Hepatocyte (in vitro differentiated cells): ENCODE measurements at regions not wholly inside any gene's neighbourhood (a gene's known extent, or its start where the extent isn't known, plus 50 kb on each side); places are given as distances from the start of the nearest gene placed in this dataset.
"Not testable (repeated sequence)": the region's sequence is repeated elsewhere in the genome, so short reads cannot be mapped to it uniquely, and the experiment has no call there.

ENCODE experiments used
- DNase-seq: peaks from one replicate; pipeline ENCODE4 v3.0.0-alpha.2; 2016; ENCODE audit warnings: low spot score
- H2AFZ ChIP-seq: fragments of 200-600 bp; sonication (generic); 2 replicates; pipeline ENCODE4 v1.6.0; 2016; ENCODE audit warnings: antibody characterized with exemption, mild to moderate bottlenecking
- H3K27ac ChIP-seq: fragments of 200-600 bp; sonication (generic); 2 replicates; pipeline ENCODE4 v1.5.1; 2016; ENCODE audit warnings: mild to moderate bottlenecking
- H3K27me3 ChIP-seq: fragments of 200-600 bp; sonication (generic); 2 replicates; pipeline ENCODE4 v1.6.1; 2016
- H3K36me3 ChIP-seq: fragments of 200-600 bp; sonication (generic); replicated peaks from 2 replicates; pipeline ENCODE4 v1.5.1; 2016; ENCODE audit warnings: low read depth; ENCODE audit not compliant: insufficient read depth
- H3K4me1 ChIP-seq: fragments of 200-600 bp; sonication (generic); 2 replicates; pipeline ENCODE4 v1.5.1; 2016; ENCODE audit warnings: mild to moderate bottlenecking, moderate library complexity; ENCODE audit not compliant: insufficient read depth
- H3K4me2 ChIP-seq: fragments of 200-600 bp; sonication (generic); 2 replicates; pipeline ENCODE4 v1.6.0; 2016
- H3K4me3 ChIP-seq: fragments of 200-600 bp; sonication (generic); 2 replicates; pipeline ENCODE4 v1.5.1; 2016; ENCODE audit warnings: mild to moderate bottlenecking
- H3K79me2 ChIP-seq: fragments of 200-600 bp; sonication (generic); 2 replicates; pipeline ENCODE4 v1.6.0; 2017; ENCODE audit warnings: mild to moderate bottlenecking
- H3K9me2 ChIP-seq: fragments of 200-600 bp; sonication (generic); replicated peaks from 2 replicates; pipeline ENCODE4 v1.6.0; 2017; ENCODE audit warnings: mild to moderate bottlenecking; ENCODE audit not compliant: insufficient read depth
- H3K9me3 ChIP-seq: fragments of 200-600 bp; sonication (generic); 2 replicates; pipeline ENCODE4 v1.5.1; 2016; ENCODE audit warnings: low read depth, mild to moderate bottlenecking
- H4K20me1 ChIP-seq: fragments of 200-600 bp; sonication (generic); 2 replicates; pipeline ENCODE4 v1.6.0; 2016; ENCODE audit warnings: mild to moderate bottlenecking; ENCODE audit not compliant: insufficient read depth, poor library complexity, severe bottlenecking
- CTCF ChIP-seq: fragments of 200-600 bp; sonication (generic); IDR thresholded peaks from 2 replicates; pipeline ENCODE4 v1.5.1; 2016; ENCODE audit warnings: antibody characterized with exemption, mild to moderate bottlenecking; ENCODE audit not compliant: poor library complexity
- EZH2 ChIP-seq: fragments of 200-600 bp; sonication (generic); IDR thresholded peaks from 2 replicates; pipeline ENCODE4 v1.6.1; 2016; ENCODE audit warnings: antibody characterized with exemption, mild to moderate bottlenecking, borderline replicate concordance
- EZH2phosphoT487 ChIP-seq: fragments of 200-600 bp; sonication (generic); IDR thresholded peaks from one replicate; pipeline ENCODE4 v1.6.1; 2018; ENCODE audit warnings: antibody characterized with exemption, mild to moderate bottlenecking, low read depth, moderate library complexity; ENCODE audit not compliant: unreplicated experiment, severe bottlenecking
- WGBS: methylation state at CpG from one replicate; pipeline ENCODE4 v1.1.6; 2016; ENCODE audit warnings: low lambda C conversion rate; ENCODE audit errors: missing lambda C conversion rate; 5-methylcytosine and 5-hydroxymethylcytosine counted together

GRCh38 chr6:167558246-167559177 is 233.6 kb downstream of the TTLL2 start:
- H3K4me3 ChIP-seq, result no peak overlapping the region
- H3K4me1 ChIP-seq, result peaks cover 17% of the 10 kb centered on the region
- H4K20me1 ChIP-seq, result no peaks in the 10 kb centered on the region
- H3K36me3 ChIP-seq, result no peaks in the 10 kb centered on the region
- peak overlapping the region; percentile 86 for H3K27ac ChIP-seq
- no peaks in the 10 kb centered on the region for H3K9me2 ChIP-seq
- no peak for TF ChIP-seq EZH2phosphoT487
- TF ChIP-seq EZH2, result no peak
- TF ChIP-seq CTCF, result no peak
- H3K9me3 ChIP-seq, result no peaks in the 10 kb centered on the region
- H2AFZ ChIP-seq, result no peak overlapping the region
- H3K79me2 ChIP-seq, result no peaks in the 10 kb centered on the region
- no peak overlapping the region for H3K4me2 ChIP-seq
- DNase-seq, result no peak
- 58% methylated on average over 14 of the region's 14 CpGs for WGBS
- no peaks in the 10 kb centered on the region for H3K27me3 ChIP-seq

GRCh38 chr6:167559675-167560479 is 235.0 kb downstream of the TTLL2 start:
- no peaks in the 10 kb centered on the region for H4K20me1 ChIP-seq
- H3K27me3 ChIP-seq, result no peaks in the 10 kb centered on the region
- 61% methylated on average over 15 of the region's 15 CpGs for WGBS
- peaks cover 17% of the 10 kb centered on the region for H3K4me1 ChIP-seq
- DNase-seq, result peak; percentile 58
- no peaks in the 10 kb centered on the region for H3K36me3 ChIP-seq
- no peak overlapping the region for H2AFZ ChIP-seq
- no peaks in the 10 kb centered on the region for H3K79me2 ChIP-seq
- no peaks in the 10 kb centered on the region for H3K9me3 ChIP-seq
- H3K4me2 ChIP-seq, result peak overlapping the region; percentile 39
- no peaks in the 10 kb centered on the region for H3K9me2 ChIP-seq
- TF ChIP-seq EZH2phosphoT487, result no peak
- TF ChIP-seq EZH2, result no peak
- TF ChIP-seq CTCF, result no peak
- H3K27ac ChIP-seq, result peak overlapping the region; percentile 86
- H3K4me3 ChIP-seq, result no peak overlapping the region

GRCh38 chr6:167560673-167561569 is 236.0 kb downstream of the TTLL2 start:
- 96% methylated on average over 13 of the region's 13 CpGs for WGBS
- Histone ChIP-seq H3K4me1 (peaks cover 17% of the 10 kb centered on the region), H3K36me3 (no peaks in the 10 kb centered on the region), H3K27me3 (no peaks in the 10 kb centered on the region), H2AFZ (no peak overlapping the region), H3K27ac (peak overlapping the region; percentile 86), H3K4me2 (no peak overlapping the region), H4K20me1 (no peaks in the 10 kb centered on the region), H3K9me3 (no peaks in the 10 kb centered on the region), H3K79me2 (no peaks in the 10 kb centered on the region), H3K9me2 (no peaks in the 10 kb centered on the region), H3K4me3 (no peak overlapping the region)
- TF ChIP-seq EZH2phosphoT487 (no peak), EZH2 (no peak), CTCF (no peak)
- no peak for DNase-seq

GRCh38 chr6:167562862-167563261 is 238.0 kb downstream of the TTLL2 start:
- H3K27ac ChIP-seq, H3K36me3 ChIP-seq, H3K27me3 ChIP-seq, H3K9me3 ChIP-seq, DNase-seq, H2AFZ ChIP-seq, H3K79me2 ChIP-seq, H4K20me1 ChIP-seq, H3K4me3 ChIP-seq, H3K4me2 ChIP-seq, H3K9me2 ChIP-seq: not testable (repeated sequence)
- no CpG with 5 or more reads among the region's 6 CpGs for WGBS
- H3K4me1 ChIP-seq, result peaks cover 20% of the 10 kb centered on the region
